IMR-90 (cell line): ENCODE measurements at regions not wholly inside any gene's neighbourhood (a gene's known extent, or its start where the extent isn't known, plus 50 kb on each side); places are given as distances from the start of the nearest gene placed in this dataset.

Experiments used
- ATAC-seq: fragments of 200-7000 bp; cut with Tn5 transposase; 2 replicates; pipeline ENCODE4 v1.9.1; 2020; ENCODE audit warnings: low read depth, mild to moderate bottlenecking, moderate library complexity
- BruUV-seq: library from RNA; stranded (reverse); fragments of 400-500 nt; replicated peaks from 2 replicates; lab custom pipeline; 2021; lab: Mats Ljungman, UMichigan
- CTCF ChIA-PET: fragments of 300-600 bp; formaldehyde crosslinking; extraction: SDS; loops from one replicate; lab custom pipeline; 2021; ENCODE audit warnings: antibody characterized with exemption; lab: Yijun Ruan, JAX
- POLR2A ChIA-PET: fragments of 300-600 bp; sonication (Branson Sonifier 250); formaldehyde crosslinking; loops from one replicate; lab custom pipeline; 2022; ENCODE audit warnings: antibody characterized with exemption; ENCODE audit not compliant: unreplicated experiment; lab: Charles Lee
- DNase-seq: peaks from one replicate; pipeline ENCODE4 v3.0.0; 2013
- H2AFZ ChIP-seq: replicated peaks from 2 replicates; pipeline ENCODE3; 2013; ENCODE audit warnings: low read length, mild to moderate bottlenecking; ENCODE audit not compliant: poor library complexity
- H2AK5ac ChIP-seq: 2 replicates; pipeline ENCODE4 v1.6.1; 2013; ENCODE audit warnings: low read depth, low read length, inconsistent platforms
- H2AK9ac ChIP-seq: replicated peaks from 2 replicates; pipeline ENCODE3; 2013; ENCODE audit warnings: mild to moderate bottlenecking, low read depth, low read length, moderate library complexity; ENCODE audit not compliant: poor library complexity
- H2BK120ac ChIP-seq: 2 replicates; pipeline ENCODE4 v1.6.1; 2013; ENCODE audit warnings: low read depth, low read length, inconsistent platforms
- H2BK15ac ChIP-seq: 3 replicates; pipeline ENCODE4 v1.6.1; 2013; ENCODE audit warnings: low read depth, low read length, inconsistent platforms
- H2BK20ac ChIP-seq: 2 replicates; pipeline ENCODE4 v1.6.1; 2013; ENCODE audit warnings: low read depth, mild to moderate bottlenecking, inconsistent platforms, low read length, moderate library complexity
- H2BK5ac ChIP-seq: 2 replicates; pipeline ENCODE4 v1.6.1; 2013; ENCODE audit warnings: mild to moderate bottlenecking, low read depth, low read length, inconsistent platforms; ENCODE audit not compliant: poor library complexity, severe bottlenecking
- H3K14ac ChIP-seq: replicated peaks from 2 replicates; pipeline ENCODE4 v1.6.1; 2013; ENCODE audit warnings: low read depth, low read length, inconsistent platforms
- H3K18ac ChIP-seq: 2 replicates; pipeline ENCODE4 v1.6.1; 2013; ENCODE audit warnings: low read depth, low read length, control low read depth
- H3K23ac ChIP-seq: 2 replicates; pipeline ENCODE4 v1.6.1; 2013; ENCODE audit warnings: low read depth, low read length, inconsistent platforms
- H3K27ac ChIP-seq: 2 replicates; pipeline ENCODE4 v1.5.1; 2013; ENCODE audit warnings: mild to moderate bottlenecking, control low read depth, low read length; ENCODE audit not compliant: insufficient read depth
- H3K27me3 ChIP-seq: 2 replicates; pipeline ENCODE4 v1.6.1; 2013; ENCODE audit warnings: low read length; ENCODE audit not compliant: control insufficient read depth, insufficient read depth
- H3K36me3 ChIP-seq: 2 replicates; pipeline ENCODE4 v1.6.1; 2013; ENCODE audit warnings: low read length, mixed read lengths; ENCODE audit not compliant: control insufficient read depth, insufficient read depth
- H3K4ac ChIP-seq: 2 replicates; pipeline ENCODE4 v1.6.1; 2013; ENCODE audit warnings: low read depth, low read length, inconsistent platforms
- H3K4me1 ChIP-seq: 2 replicates; pipeline ENCODE4 v1.6.1; 2013; ENCODE audit warnings: low read length, mixed read lengths; ENCODE audit not compliant: control insufficient read depth, insufficient read depth
- H3K4me2 ChIP-seq: 2 replicates; pipeline ENCODE4 v1.6.1; 2013; ENCODE audit warnings: low read depth, mild to moderate bottlenecking, control low read depth, low read length, moderate library complexity
- H3K4me3 ChIP-seq: 2 replicates; pipeline ENCODE4 v1.5.1; 2013; ENCODE audit warnings: low read depth, mild to moderate bottlenecking, control low read depth, low read length, moderate library complexity; ENCODE audit not compliant: insufficient read depth
- H3K56ac ChIP-seq: 2 replicates; pipeline ENCODE4 v1.6.1; 2013; ENCODE audit warnings: low read length, inconsistent platforms; ENCODE audit not compliant: insufficient read depth; ENCODE audit errors: extremely low read depth
- H3K79me1 ChIP-seq, 2 experiments: 2 replicates each; pipeline ENCODE4 v1.6.1; 2013; ENCODE audit warnings: low read length in 2 of 2, inconsistent platforms in 1 of 2, low read depth in 1 of 2
- H3K9ac ChIP-seq: 2 replicates; pipeline ENCODE4 v1.6.1; 2013; ENCODE audit warnings: low read depth, low read length, control low read depth
- H3K9me1 ChIP-seq: 2 replicates; pipeline ENCODE4 v1.6.1; 2013; ENCODE audit warnings: low read length, inconsistent platforms; ENCODE audit not compliant: insufficient read depth
- H3K9me3 ChIP-seq: 2 replicates; pipeline ENCODE4 v1.6.1; 2013; ENCODE audit warnings: low read length; ENCODE audit not compliant: control insufficient read depth, insufficient read depth
- H4K20me1 ChIP-seq: 2 replicates; pipeline ENCODE4 v1.6.1; 2013; ENCODE audit warnings: low read length, inconsistent platforms; ENCODE audit not compliant: insufficient read depth
- H4K5ac ChIP-seq: 2 replicates; pipeline ENCODE4 v1.6.1; 2013; ENCODE audit warnings: mild to moderate bottlenecking, low read depth, low read length, control low read depth
- H4K8ac ChIP-seq, 2 experiments: 2 replicates each; pipeline ENCODE4 v1.6.1; 2013; ENCODE audit warnings: low read depth in 2 of 2, low read length in 2 of 2, control low read depth in 1 of 2, inconsistent platforms in 1 of 2
- H4K91ac ChIP-seq: 2 replicates; pipeline ENCODE4 v1.6.1; 2013; ENCODE audit warnings: low read depth, low read length, inconsistent platforms; ENCODE audit not compliant: insufficient read depth
- RFX5 ChIP-seq: IDR thresholded peaks from 2 replicates; pipeline ENCODE4 v1.8.0; 2012; ENCODE audit warnings: low read depth, mild to moderate bottlenecking, low read length, moderate library complexity
- WGBS, 2 experiments: methylation state at CpG; one replicate each; pipeline versions ENCODE4 v1.1.5 to v1.1.7; 2013; ENCODE audit warnings: missing lambda C conversion rate in 2 of 2; ENCODE audit not compliant: insufficient read length in 1 of 2; ENCODE audit errors: extremely low coverage in 2 of 2; 5-methylcytosine and 5-hydroxymethylcytosine counted together
- dilution Hi-C: fragments of 300-500 bp; cut with HindIII; formaldehyde crosslinking; loops from one replicate; pipeline ENCODE4 v1.14.3; 2018; ENCODE audit warnings: low sequenced_read_pairs; ENCODE audit not compliant: unreplicated experiment
- in situ Hi-C: fragments of 300-500 bp; cut with MboI; formaldehyde crosslinking; loops from 3 replicates; pipeline ENCODE4 v1.14.3; 2019; ENCODE audit warnings: low sequenced_read_pairs, inconsistent platforms, mixed read lengths
- intact Hi-C: fragments of 100-400 bp; cut with micrococcal nuclease; formaldehyde crosslinking; loops from 2 replicates; pipeline ENCODE4 v1.10.0; 2022

DNA sequence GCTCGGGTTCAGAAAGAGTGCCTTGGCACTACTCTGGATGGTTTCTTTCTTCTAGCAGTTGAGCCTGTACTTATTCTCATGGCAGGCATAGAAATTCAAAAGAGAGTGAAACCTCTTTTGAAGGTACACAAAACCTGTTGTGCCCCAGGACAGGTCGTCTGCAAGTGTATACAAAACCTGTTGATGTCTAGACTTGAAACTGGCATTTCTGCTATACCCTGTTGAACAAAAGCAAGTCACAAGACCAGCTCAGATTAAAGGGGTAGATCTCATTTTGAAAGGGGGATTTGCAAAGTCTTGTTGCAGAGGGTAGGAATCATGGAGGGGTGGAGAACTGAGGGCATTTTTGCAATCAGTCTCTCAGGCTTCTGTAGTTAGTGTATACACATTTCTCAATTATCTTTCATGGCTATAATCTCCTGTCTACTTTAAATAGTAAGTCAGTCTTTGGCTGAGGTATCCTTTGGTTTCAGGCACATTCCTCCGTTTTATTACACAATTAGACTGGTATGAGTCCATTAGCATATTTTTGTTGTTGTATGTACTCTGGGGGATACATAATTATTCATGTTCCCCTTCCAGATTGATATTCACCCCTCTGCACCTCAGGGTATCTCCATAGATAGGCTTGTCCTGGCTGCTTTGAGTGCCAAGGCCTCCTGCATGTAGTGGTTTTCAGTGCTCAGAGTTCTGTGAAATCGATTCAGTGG is 251.4 kb downstream of the DTHD1 start:
- Histone ChIP-seq H3K4me1 (no peaks in the 10 kb centered on the region), H3K9me3 (peaks cover 11% of the 10 kb centered on the region; the same call in 1 of the 2 replicates), H2BK20ac (no peak overlapping the region), H4K5ac (no peak overlapping the region), H2AK5ac (no peak overlapping the region), H2AK9ac (no peak overlapping the region), H3K14ac (no peak overlapping the region), H3K27me3 (no peaks in the 10 kb centered on the region), H4K91ac (no peak overlapping the region), H3K27ac (no peak overlapping the region), H3K23ac (no peak overlapping the region), H3K56ac (no peak overlapping the region), H3K4ac (no peak overlapping the region), H2AFZ (no peak overlapping the region), H2BK120ac (no peak overlapping the region), H3K4me3 (no peak overlapping the region), H3K4me2 (no peak overlapping the region), H3K18ac (no peak overlapping the region), H3K9ac (no peak overlapping the region), H3K79me1 (no peaks in the 10 kb centered on the region), H4K20me1 (no peaks in the 10 kb centered on the region), H3K9me1 (no peaks in the 10 kb centered on the region), H4K8ac (no peak overlapping the region), H3K36me3 (no peaks in the 10 kb centered on the region), H2BK5ac (no peak overlapping the region), H2BK15ac (no peak overlapping the region)
- no peak for ATAC-seq
- no peak for DNase-seq
- in situ Hi-C loops (no loop called here), dilution Hi-C loops (no loop called here), intact Hi-C loops (no loop called here)
- POLR2A ChIA-PET = no interaction called here
- no TSS peak for BruUV-seq
- 22% methylated on average over 1 of the region's 4 CpGs; no CpG with 5 or more reads in 1 of the 2 experiments for WGBS, 2 experiments
- CTCF ChIA-PET = no interaction called here
- TF ChIP-seq RFX5 = no peak
